Sigmoid colon (tissue), 4 donors: ENCODE measurements at regions not wholly inside any gene's neighbourhood (a gene's known extent, or its start where the extent isn't known, plus 50 kb on each side); places are given as distances from the start of the nearest gene placed in this dataset.
"Not testable (repeated sequence)": the region's sequence is repeated elsewhere in the genome, so short reads cannot be mapped to it uniquely, and the experiment has no call there.

Experiments
- EP300 ChIP-seq, 4 donors: sonication (generic); formaldehyde crosslinking; IDR thresholded peaks; one replicate each; pipeline ENCODE4 v1.6.1; 2017; ENCODE audit warnings: antibody characterized with exemption in 4 of 4
- POLR2A ChIP-seq, 2 donors: fragments of 450-650 bp; IDR thresholded peaks; one replicate each; pipeline ENCODE4 v1.6.1; 2016; ENCODE audit warnings: antibody characterized with exemption in 2 of 2, mild to moderate bottlenecking in 2 of 2, moderate library complexity in 2 of 2
- POLR2AphosphoS5 ChIP-seq, 4 donors: sonication (generic); formaldehyde crosslinking; IDR thresholded peaks; one replicate each; pipeline ENCODE4 v1.6.1; 2017; ENCODE audit warnings: antibody characterized with exemption in 4 of 4
- TF ChIP-seq, protein P1 (sequence below), 4 experiments: fragments of 450-650 bp in 3 of 4; fragments of 200-600 bp in 1 of 4; IDR thresholded peaks; one replicate each; pipeline ENCODE4 v1.5.1; 2016 to 2019; ENCODE audit warnings: antibody characterized with exemption in 4 of 4, mild to moderate bottlenecking in 3 of 4, moderate library complexity in 2 of 4

DNA sequence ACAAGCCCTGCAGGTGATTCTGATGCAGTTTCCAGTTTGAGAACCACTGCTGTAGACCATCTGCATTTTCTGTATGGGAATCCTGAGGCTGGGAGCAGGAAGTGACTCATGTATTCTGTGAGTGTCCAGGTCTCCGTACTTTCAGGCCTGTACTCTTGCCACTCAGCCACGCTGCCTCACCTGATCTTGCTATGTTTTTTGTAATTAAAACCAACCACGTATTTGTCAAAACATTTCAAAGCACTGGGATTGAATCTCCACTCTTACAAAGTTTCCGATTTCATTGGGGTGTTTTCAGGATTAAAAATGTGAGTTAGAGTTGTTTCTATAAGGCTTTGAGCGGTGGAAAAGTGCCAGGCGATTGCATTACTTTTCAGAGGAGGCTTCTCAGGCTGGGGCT lies 2907.5 kb downstream of the RPIA start:
- TF ChIP-seq, protein P1, sequence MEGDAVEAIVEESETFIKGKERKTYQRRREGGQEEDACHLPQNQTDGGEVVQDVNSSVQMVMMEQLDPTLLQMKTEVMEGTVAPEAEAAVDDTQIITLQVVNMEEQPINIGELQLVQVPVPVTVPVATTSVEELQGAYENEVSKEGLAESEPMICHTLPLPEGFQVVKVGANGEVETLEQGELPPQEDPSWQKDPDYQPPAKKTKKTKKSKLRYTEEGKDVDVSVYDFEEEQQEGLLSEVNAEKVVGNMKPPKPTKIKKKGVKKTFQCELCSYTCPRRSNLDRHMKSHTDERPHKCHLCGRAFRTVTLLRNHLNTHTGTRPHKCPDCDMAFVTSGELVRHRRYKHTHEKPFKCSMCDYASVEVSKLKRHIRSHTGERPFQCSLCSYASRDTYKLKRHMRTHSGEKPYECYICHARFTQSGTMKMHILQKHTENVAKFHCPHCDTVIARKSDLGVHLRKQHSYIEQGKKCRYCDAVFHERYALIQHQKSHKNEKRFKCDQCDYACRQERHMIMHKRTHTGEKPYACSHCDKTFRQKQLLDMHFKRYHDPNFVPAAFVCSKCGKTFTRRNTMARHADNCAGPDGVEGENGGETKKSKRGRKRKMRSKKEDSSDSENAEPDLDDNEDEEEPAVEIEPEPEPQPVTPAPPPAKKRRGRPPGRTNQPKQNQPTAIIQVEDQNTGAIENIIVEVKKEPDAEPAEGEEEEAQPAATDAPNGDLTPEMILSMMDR (IDR thresholded peaks at IDR 0.05) = not testable (repeated sequence)
- TF ChIP-seq POLR2A, POLR2AphosphoS5, EP300 (IDR thresholded peaks at IDR 0.05): not testable (repeated sequence)
